OCI-LY1 (cell line): ENCODE measurements at regions not wholly inside any gene's neighbourhood (a gene's known extent, or its start where the extent isn't known, plus 50 kb on each side); places are given as distances from the start of the nearest gene placed in this dataset.

Experiments
- H2AFZ ChIP-seq: fragments of 200-600 bp; sonication (generic), shearing (Covaris generic); 2 replicates; pipeline ENCODE4 v1.6.0; 2014; ENCODE audit warnings: antibody characterized with exemption, mild to moderate bottlenecking, low read length
- H3F3A ChIP-seq: fragments of 200-600 bp; sonication (generic), shearing (Covaris generic); 2 replicates; pipeline ENCODE4 v1.6.0; 2014; ENCODE audit warnings: mild to moderate bottlenecking, antibody characterized with exemption, low read length, moderate library complexity; ENCODE audit not compliant: insufficient read depth
- H3K27ac ChIP-seq: fragments of 200-600 bp; sonication (generic); 2 replicates; pipeline ENCODE4 v1.5.1; 2014; ENCODE audit warnings: low read length, mixed run types, mild to moderate bottlenecking, low read depth; ENCODE audit not compliant: poor library complexity, severe bottlenecking
- H3K27me3 ChIP-seq: fragments of 200-600 bp; sonication (generic); 2 replicates; pipeline ENCODE4 v1.6.0; 2014; ENCODE audit warnings: antibody characterized with exemption, mild to moderate bottlenecking, low read length, moderate library complexity; ENCODE audit not compliant: insufficient read depth
- H3K36me3 ChIP-seq: fragments of 200-600 bp; sonication (generic); 2 replicates; pipeline ENCODE4 v1.6.1; 2014; ENCODE audit warnings: mild to moderate bottlenecking, antibody characterized with exemption, low read length, moderate library complexity, mixed read lengths; ENCODE audit not compliant: insufficient read depth
- H3K4me1 ChIP-seq: fragments of 200-600 bp; sonication (generic); 2 replicates; pipeline ENCODE4 v1.5.1; 2014; ENCODE audit warnings: mild to moderate bottlenecking, low read length, moderate library complexity; ENCODE audit not compliant: insufficient read depth, severe bottlenecking
- H3K4me2 ChIP-seq: fragments of 200-600 bp; sonication (generic), shearing (Covaris generic); 2 replicates; pipeline ENCODE4 v1.6.1; 2014; ENCODE audit warnings: low read length
- H3K4me3 ChIP-seq: fragments of 200-600 bp; sonication (generic); 2 replicates; pipeline ENCODE4 v1.5.1; 2014; ENCODE audit warnings: low read length, low read depth, mild to moderate bottlenecking, mixed read lengths; ENCODE audit not compliant: poor library complexity, severe bottlenecking
- H3K79me2 ChIP-seq: fragments of 200-600 bp; shearing (Covaris generic); 2 replicates; pipeline ENCODE4 v1.6.1; 2016; ENCODE audit warnings: mixed run types, low read length, mixed read lengths; ENCODE audit not compliant: insufficient read depth
- H3K9ac ChIP-seq: fragments of 200-600 bp; sonication (generic), shearing (Covaris generic); 2 replicates; pipeline ENCODE4 v1.6.1; 2014; ENCODE audit warnings: mild to moderate bottlenecking, low read length, mixed read lengths
- H3K9me2 ChIP-seq: fragments of 200-600 bp; sonication (generic), shearing (Covaris generic); 2 replicates; pipeline ENCODE4 v1.6.1; 2014; ENCODE audit warnings: low read depth, mild to moderate bottlenecking, low read length, mixed read lengths
- H3K9me3 ChIP-seq: fragments of 200-600 bp; shearing (Covaris generic); 2 replicates; pipeline ENCODE4 v1.6.1; 2014; ENCODE audit warnings: low read length, mixed read lengths
- H4K20me1 ChIP-seq: fragments of 200-600 bp; sonication (generic), shearing (Covaris generic); 2 replicates; pipeline ENCODE4 v1.6.0; 2016; ENCODE audit warnings: mild to moderate bottlenecking, low read length; ENCODE audit not compliant: insufficient read depth
- CTCF ChIP-seq: fragments of 200-600 bp; sonication (generic), shearing (Covaris generic); IDR thresholded peaks from 2 replicates; pipeline ENCODE4 v1.5.1; 2017; ENCODE audit warnings: mild to moderate bottlenecking, antibody characterized with exemption, low read length, moderate library complexity, mixed read lengths
- EZH2 ChIP-seq: fragments of 200-600 bp; sonication (generic), shearing (Covaris generic); IDR thresholded peaks from 2 replicates; pipeline ENCODE4 v1.8.0; 2017; ENCODE audit warnings: borderline replicate concordance, mixed run types, mild to moderate bottlenecking, antibody characterized with exemption, low read length, moderate library complexity, mixed read lengths

DNA sequence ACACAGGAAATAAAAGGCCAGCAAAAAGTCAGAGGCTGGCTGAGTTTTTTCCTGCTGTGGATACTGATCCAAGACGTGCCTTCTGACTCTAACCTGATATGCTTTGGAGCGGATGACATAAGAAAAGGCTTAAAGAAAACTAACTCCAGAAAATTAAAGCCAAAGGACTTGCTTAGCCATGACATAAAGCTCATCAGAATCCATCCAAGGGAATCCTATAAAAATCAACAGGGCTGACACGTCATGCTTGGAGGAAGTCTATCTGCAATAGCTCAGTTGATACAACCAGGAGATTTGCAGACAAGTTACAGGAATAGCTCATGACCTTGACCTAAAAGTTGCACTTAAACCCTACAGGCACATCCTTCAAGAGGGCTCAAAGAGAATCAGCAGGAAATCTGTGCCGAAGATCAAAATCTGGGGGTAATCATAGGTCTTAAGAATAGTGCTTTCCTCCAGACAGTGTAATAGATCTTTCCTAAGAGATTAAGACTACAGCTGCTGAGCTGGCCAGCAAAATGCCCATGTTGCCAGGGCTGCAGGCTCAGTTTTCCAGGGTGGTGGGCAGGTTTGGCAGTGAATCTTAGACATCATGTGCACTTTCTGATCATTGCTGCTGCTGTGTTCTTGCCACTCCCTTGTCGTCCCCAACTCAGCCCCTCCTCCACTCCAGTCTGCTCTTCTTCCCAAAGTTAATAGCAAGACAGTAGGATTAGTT lies 111.5 kb upstream of the SVIL start:
- no peaks in the 10 kb centered on the region for H3K4me1 ChIP-seq
- H3K36me3 ChIP-seq: no peaks in the 10 kb centered on the region
- H3K9ac ChIP-seq: no peak overlapping the region
- H3K27me3 ChIP-seq: no peaks in the 10 kb centered on the region
- H3K27ac ChIP-seq: no peak overlapping the region
- H3F3A ChIP-seq: no peaks in the 10 kb centered on the region
- no peaks in the 10 kb centered on the region for H3K9me3 ChIP-seq
- no peak overlapping the region for H3K4me3 ChIP-seq
- no peaks in the 10 kb centered on the region for H3K79me2 ChIP-seq
- H4K20me1 ChIP-seq: no peaks in the 10 kb centered on the region
- H2AFZ ChIP-seq: no peak overlapping the region
- no peaks in the 10 kb centered on the region for H3K9me2 ChIP-seq
- TF ChIP-seq CTCF (no peak), EZH2 (no peak)
- no peak overlapping the region for H3K4me2 ChIP-seq

DNA sequence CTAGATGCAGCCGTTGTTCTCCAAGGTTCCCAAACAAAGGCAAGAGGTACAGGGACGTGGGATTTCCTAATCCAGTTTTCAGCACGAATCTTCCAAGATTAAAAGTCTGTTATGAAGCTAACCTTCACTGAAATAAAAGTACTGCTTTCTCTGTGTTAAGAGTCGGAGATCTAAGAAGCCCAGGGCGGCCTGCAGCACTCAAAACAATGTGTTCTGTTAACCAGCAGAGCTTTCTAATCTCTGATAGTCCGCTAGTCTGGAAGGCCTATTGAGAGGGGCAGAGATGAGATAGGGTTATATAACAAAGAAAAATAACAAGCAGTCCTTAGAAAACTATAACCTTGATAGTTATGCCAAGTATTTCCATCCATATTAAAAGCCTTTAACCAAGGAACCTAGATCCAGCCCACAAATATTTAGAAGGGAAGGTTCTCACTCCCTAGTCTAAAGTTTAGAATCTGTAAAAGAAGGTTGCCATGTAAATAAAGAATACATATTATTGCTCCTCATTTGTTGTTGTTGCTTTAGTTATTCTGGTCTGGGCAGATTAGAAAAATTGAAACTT lies 106.3 kb upstream of the SVIL start:
- TF ChIP-seq EZH2: no peak
- no peak for TF ChIP-seq CTCF
- Histone ChIP-seq H3K27ac (no peak overlapping the region), H3F3A (no peaks in the 10 kb centered on the region), H3K4me1 (no peaks in the 10 kb centered on the region), H3K4me2 (no peak overlapping the region), H2AFZ (no peak overlapping the region), H3K36me3 (no peaks in the 10 kb centered on the region), H3K27me3 (no peaks in the 10 kb centered on the region), H3K9ac (no peak overlapping the region), H3K4me3 (no peak overlapping the region), H4K20me1 (no peaks in the 10 kb centered on the region), H3K79me2 (no peaks in the 10 kb centered on the region), H3K9me3 (no peaks in the 10 kb centered on the region), H3K9me2 (no peaks in the 10 kb centered on the region)

- Histone ChIP-seq H3K9me3 (no peaks in the 10 kb centered on the region), H3K9ac (no peak overlapping the region), H3F3A (no peaks in the 10 kb centered on the region), H3K4me1 (no peaks in the 10 kb centered on the region), H2AFZ (no peak overlapping the region), H3K4me2 (no peak overlapping the region), H3K36me3 (no peaks in the 10 kb centered on the region), H4K20me1 (no peaks in the 10 kb centered on the region), H3K9me2 (no peaks in the 10 kb centered on the region), H3K4me3 (no peak overlapping the region), H3K27me3 (no peaks in the 10 kb centered on the region), H3K79me2 (no peaks in the 10 kb centered on the region), H3K27ac (no peak overlapping the region)
- TF ChIP-seq EZH2 (no peak), CTCF (no peak)
Observed at GRCh38 chr10:29738341-29738740, 103.6 kb upstream of the SVIL start.
